Activated T-helper 1 cell treated with anti-CD3 and anti-CD28 coated beads, Interleukin-12 subunit alpha, Interleukin-12 subunit beta, Interleukin-2, Interleukin-4 antibody, amounts not matched to agents 30 ng/mL and 10 ng/mL and 1 ng/mL, durations not matched to agents 14 hours and 24 hours and 36 hours (primary cell): ENCODE measurements at regions not wholly inside any gene's neighbourhood (a gene's known extent, or its start where the extent isn't known, plus 50 kb on each side); places are given as distances from the start of the nearest gene placed in this dataset.

ENCODE experiments used
- DNase-seq: peaks from one replicate; pipeline ENCODE4 v3.0.0; 2021; ENCODE audit warnings: low spot score
- H3K27ac Mint-ChIP-seq: one replicate; pipeline ENCODE4 v1.8.0; 2021; ENCODE audit warnings: mild to moderate bottlenecking, mixed read lengths
- H3K27me3 Mint-ChIP-seq: one replicate; pipeline ENCODE4 v1.8.0; 2022; ENCODE audit warnings: mild to moderate bottlenecking, moderate library complexity, mixed read lengths; ENCODE audit not compliant: insufficient read depth
- H3K36me3 Mint-ChIP-seq: one replicate; pipeline ENCODE4 v1.8.0; 2021; ENCODE audit warnings: low read depth, mixed read lengths
- H3K4me1 Mint-ChIP-seq: one replicate; pipeline ENCODE4 v1.8.0; 2021; ENCODE audit warnings: low read depth, mixed read lengths
- H3K4me3 Mint-ChIP-seq: one replicate; pipeline ENCODE4 v1.8.0; 2021; ENCODE audit warnings: mild to moderate bottlenecking, moderate library complexity, mixed read lengths
- H3K9me3 Mint-ChIP-seq: one replicate; pipeline ENCODE4 v1.8.0; 2021; ENCODE audit warnings: mixed read lengths
- intact Hi-C: fragments of 100-400 bp; cut with micrococcal nuclease; formaldehyde crosslinking; loops from one replicate; pipeline ENCODE4 v1.15.1; 2024

- H3K27ac Mint-ChIP-seq, result no peak overlapping the region
- intact Hi-C loops, result no loop called here
- no peaks in the 10 kb centered on the region for H3K4me1 Mint-ChIP-seq
- no peaks in the 10 kb centered on the region for H3K9me3 Mint-ChIP-seq
- no peaks in the 10 kb centered on the region for H3K27me3 Mint-ChIP-seq
- H3K36me3 Mint-ChIP-seq, result no peaks in the 10 kb centered on the region
- no peak for DNase-seq
- no peak overlapping the region for H3K4me3 Mint-ChIP-seq
These were observed 64.9 kb upstream of the DCBLD2 start for GRCh38 chr3:98966434-98966833.

DNA sequence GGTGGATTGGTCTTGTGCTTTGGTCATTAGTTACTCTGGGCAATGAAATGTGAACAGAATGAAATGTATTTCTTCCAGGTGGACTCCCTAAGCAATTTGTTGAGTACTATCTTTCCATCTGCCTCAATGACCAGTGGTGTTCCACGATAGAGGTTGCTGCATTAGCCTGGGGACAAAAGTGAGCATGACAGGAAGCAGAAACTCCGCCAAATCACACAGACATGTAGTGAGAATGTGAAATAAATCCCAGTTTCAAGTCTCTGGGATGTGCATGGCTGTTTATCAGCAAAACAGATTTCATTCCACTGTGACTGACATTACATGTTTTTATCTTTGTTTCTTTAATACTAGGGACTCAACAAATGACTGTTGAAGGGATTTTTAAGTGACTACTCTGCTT is 63.3 kb upstream of the DCBLD2 start:
- DNase-seq, result no peak
- Mint-ChIP-seq H3K4me3 (no peak overlapping the region), H3K27ac (no peak overlapping the region), H3K9me3 (no peaks in the 10 kb centered on the region), H3K36me3 (no peaks in the 10 kb centered on the region), H3K27me3 (no peaks in the 10 kb centered on the region), H3K4me1 (no peaks in the 10 kb centered on the region)
- intact Hi-C loops, result no loop called here

GRCh38 chr3:98963546-98963945 is 62.1 kb upstream of the DCBLD2 start:
- H3K27me3 Mint-ChIP-seq, result no peaks in the 10 kb centered on the region
- H3K9me3 Mint-ChIP-seq, result no peaks in the 10 kb centered on the region
- H3K4me1 Mint-ChIP-seq, result no peaks in the 10 kb centered on the region
- intact Hi-C loops, result no loop called here
- H3K4me3 Mint-ChIP-seq, result no peak overlapping the region
- H3K36me3 Mint-ChIP-seq, result no peaks in the 10 kb centered on the region
- H3K27ac Mint-ChIP-seq, result no peak overlapping the region
- DNase-seq, result no peak

DNA sequence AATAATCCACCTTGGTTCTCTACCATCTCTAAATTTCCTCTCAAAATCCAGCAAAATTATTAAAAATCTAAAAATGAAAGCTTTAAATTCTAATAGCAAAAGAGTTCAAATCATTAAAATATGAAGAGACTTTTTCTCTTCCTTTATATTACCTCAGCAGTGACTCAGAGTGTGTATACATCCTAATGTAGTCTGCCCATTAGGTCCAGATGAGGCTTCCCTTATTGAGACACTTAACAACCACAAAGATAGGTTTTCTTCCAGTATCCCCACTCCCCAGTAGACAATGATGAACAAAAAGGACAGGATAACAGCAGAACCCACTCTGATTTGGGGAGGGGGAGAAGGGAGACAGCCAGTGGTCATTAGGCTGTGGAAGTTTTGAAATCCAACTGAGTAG is 61.5 kb upstream of the DCBLD2 start:
- intact Hi-C loops, result no loop called here
- no peaks in the 10 kb centered on the region for H3K27me3 Mint-ChIP-seq

GRCh38 chr3:98962189-98962930 is 60.9 kb upstream of the DCBLD2 start:
- no peaks in the 10 kb centered on the region for H3K9me3 Mint-ChIP-seq
- no peaks in the 10 kb centered on the region for H3K36me3 Mint-ChIP-seq
- H3K27me3 Mint-ChIP-seq, result no peaks in the 10 kb centered on the region
- no peak overlapping the region for H3K4me3 Mint-ChIP-seq
- intact Hi-C loops, result no loop called here
- no peak overlapping the region for H3K27ac Mint-ChIP-seq
- DNase-seq, result no peak
- H3K4me1 Mint-ChIP-seq, result no peaks in the 10 kb centered on the region

More for the DNA sequence above, 61.5 kb upstream of the DCBLD2 start:
- Mint-ChIP-seq H3K36me3 (no peaks in the 10 kb centered on the region), H3K27ac (no peak overlapping the region), H3K4me3 (no peak overlapping the region), H3K9me3 (no peaks in the 10 kb centered on the region), H3K4me1 (no peaks in the 10 kb centered on the region)
- no peak for DNase-seq

GRCh38 chr3:98961161-98962155 is 60.0 kb upstream of the DCBLD2 start:
- Mint-ChIP-seq H3K4me1 (no peaks in the 10 kb centered on the region), H3K36me3 (no peaks in the 10 kb centered on the region), H3K4me3 (no peak overlapping the region), H3K27me3 (no peaks in the 10 kb centered on the region), H3K27ac (no peak overlapping the region), H3K9me3 (no peaks in the 10 kb centered on the region)
- DNase-seq, result no peak
- intact Hi-C loops, result no loop called here

DNA sequence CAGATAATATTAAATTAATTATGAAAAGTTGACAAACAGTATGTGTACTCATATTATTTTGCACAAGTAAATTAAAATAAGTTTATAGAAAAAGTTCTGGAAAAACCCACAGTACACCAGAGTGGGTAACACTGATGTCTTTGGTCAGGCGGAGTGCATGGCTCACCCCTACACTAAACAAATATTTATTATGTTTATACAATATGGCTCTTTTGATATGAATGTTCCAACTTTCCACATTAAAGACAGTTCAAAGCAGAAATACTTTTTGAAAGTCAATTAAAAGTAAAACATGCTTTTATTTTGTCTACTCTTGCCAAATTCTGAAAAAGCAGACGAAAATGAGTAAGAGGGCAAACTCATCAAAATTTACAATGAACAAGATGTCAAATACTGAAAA is 56.2 kb upstream of the DCBLD2 start:
- Mint-ChIP-seq H3K4me1 (no peaks in the 10 kb centered on the region), H3K9me3 (no peaks in the 10 kb centered on the region), H3K36me3 (no peaks in the 10 kb centered on the region), H3K4me3 (no peak overlapping the region), H3K27me3 (peaks cover 7% of the 10 kb centered on the region), H3K27ac (no peak overlapping the region)
- intact Hi-C loops, result no loop called here
- no peak for DNase-seq

- Mint-ChIP-seq H3K4me1 (no peaks in the 10 kb centered on the region), H3K27ac (no peak overlapping the region), H3K4me3 (no peak overlapping the region), H3K27me3 (peaks cover 7% of the 10 kb centered on the region), H3K9me3 (no peaks in the 10 kb centered on the region), H3K36me3 (no peaks in the 10 kb centered on the region)
- intact Hi-C loops, result no loop called here
- DNase-seq, result no peak
These were observed 54.5 kb upstream of the DCBLD2 start for GRCh38 chr3:98956008-98956407.

DNA sequence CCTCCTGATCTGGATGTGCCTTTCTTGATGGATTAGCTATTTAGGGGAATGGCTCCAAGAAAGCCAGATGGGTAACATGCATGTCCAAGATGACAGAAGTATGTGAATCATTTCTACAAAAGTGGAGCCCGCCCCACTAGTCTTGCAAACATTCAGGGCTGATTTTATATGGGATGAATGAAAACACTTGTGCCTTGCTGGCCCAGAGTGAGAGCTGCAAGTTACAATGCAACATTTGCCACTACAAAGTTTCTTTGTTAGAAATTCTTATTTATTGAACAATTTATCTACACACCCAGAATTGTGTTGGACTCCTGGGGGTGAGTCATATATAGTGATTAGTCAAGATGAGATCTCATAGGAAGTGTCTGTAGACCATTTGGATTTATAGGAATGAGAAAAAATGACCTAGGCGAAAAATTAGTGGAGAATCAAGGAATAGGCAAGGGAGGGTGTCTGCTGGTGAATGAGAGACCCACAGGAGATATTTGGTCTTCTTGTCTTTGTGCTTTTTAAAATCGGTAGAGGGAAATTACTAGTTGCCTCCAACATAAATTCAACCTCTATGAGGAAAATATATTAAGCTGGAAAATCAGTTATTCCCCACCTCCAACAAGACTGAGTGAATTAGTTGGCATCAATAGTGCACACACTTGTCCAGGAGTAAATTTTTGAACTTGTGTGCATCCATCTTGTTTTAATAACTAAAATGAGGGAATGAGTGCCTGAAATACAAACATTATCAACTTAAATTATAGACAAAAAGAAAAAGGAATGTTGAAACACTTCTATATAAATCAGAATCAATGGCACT is 53.5 kb upstream of the DCBLD2 start:
- no peaks in the 10 kb centered on the region for H3K4me1 Mint-ChIP-seq

DNA sequence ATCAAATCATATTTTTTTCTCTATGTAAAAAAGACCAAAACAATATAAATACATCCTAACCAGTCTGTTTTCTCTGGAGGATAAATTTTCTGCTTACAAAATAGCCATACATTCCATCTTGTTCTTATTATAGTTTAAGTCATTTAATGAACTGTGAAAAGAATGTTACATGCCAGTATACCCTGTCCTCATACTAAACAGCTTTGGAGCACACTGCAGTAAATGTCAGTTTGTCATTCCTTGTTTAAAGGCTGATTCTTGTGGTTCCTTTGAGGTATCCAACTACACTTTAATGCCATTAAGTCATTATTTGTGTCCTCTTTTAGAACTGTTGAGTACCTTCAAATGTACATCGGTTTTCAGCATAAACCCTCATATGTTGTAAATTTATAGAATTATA is 52.7 kb upstream of the DCBLD2 start:
- DNase-seq, result no peak
- Mint-ChIP-seq H3K9me3 (no peaks in the 10 kb centered on the region), H3K27ac (no peak overlapping the region), H3K4me1 (no peaks in the 10 kb centered on the region), H3K36me3 (no peaks in the 10 kb centered on the region), H3K27me3 (peaks cover 7% of the 10 kb centered on the region), H3K4me3 (no peak overlapping the region)
- intact Hi-C loops, result no loop called here

More for the DNA sequence above, 53.5 kb upstream of the DCBLD2 start:
- intact Hi-C loops, result no loop called here
- no peak for DNase-seq
- H3K4me3 Mint-ChIP-seq, result no peak overlapping the region
- H3K9me3 Mint-ChIP-seq, result no peaks in the 10 kb centered on the region
- H3K36me3 Mint-ChIP-seq, result no peaks in the 10 kb centered on the region
- H3K27ac Mint-ChIP-seq, result no peak overlapping the region
- H3K27me3 Mint-ChIP-seq, result peaks cover 7% of the 10 kb centered on the region

DNA sequence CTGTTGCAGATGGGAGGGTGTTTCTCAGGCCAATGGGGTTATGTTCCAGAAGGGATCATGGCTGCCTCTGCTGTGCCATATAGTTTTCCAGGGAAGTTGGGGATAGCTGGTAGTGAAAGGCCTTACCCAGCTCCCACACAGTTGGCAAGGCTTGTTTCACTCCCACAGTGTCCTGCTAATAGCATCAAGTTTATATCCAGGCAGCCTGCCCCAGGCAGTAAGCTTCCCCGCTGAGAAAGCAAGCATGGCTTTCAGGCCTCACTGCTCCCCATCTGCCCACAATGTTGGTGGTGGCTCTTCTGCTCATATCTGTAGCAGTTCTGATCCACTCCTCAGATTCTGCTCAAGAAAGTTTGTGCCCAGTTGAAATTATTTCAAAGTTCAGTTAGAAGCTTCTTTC is 50.9 kb upstream of the DCBLD2 start:
- no peak for DNase-seq
- Mint-ChIP-seq H3K36me3 (no peaks in the 10 kb centered on the region), H3K4me3 (no peak overlapping the region), H3K27ac (no peak overlapping the region), H3K4me1 (no peaks in the 10 kb centered on the region), H3K9me3 (no peaks in the 10 kb centered on the region), H3K27me3 (peaks cover 7% of the 10 kb centered on the region)
- intact Hi-C loops, result no loop called here
